Posterior vena cava (tissue), 2 donors: ENCODE measurements at regions not wholly inside any gene's neighbourhood (a gene's known extent, or its start where the extent isn't known, plus 50 kb on each side); places are given as distances from the start of the nearest gene placed in this dataset.

ENCODE experiments used
- DNase-seq: peaks from one replicate; pipeline ENCODE4 v3.0.0-alpha.2; 2020; ENCODE audit warnings: low spot score
- intact Hi-C, 2 donors: fragments of 100-400 bp; cut with DNase I; formaldehyde crosslinking; loops; one replicate each; pipeline versions ENCODE4 v1.14.1 to v1.14.2; 2022 to 2023
- donor health status: DM: yes; HTN: yes; CAD: no.
- donor health status: DM: yes; HTN: yes; CAD: no.

GRCh38 chr11:42595876-42596275 is 715.9 kb upstream of the API5 start:
- intact Hi-C loops, result no loop called here
- no peak for DNase-seq

- intact Hi-C loops, result no loop called here
- DNase-seq, result no peak
Observed at GRCh38 chr11:42596576-42597145, 715.1 kb upstream of the API5 start.

- intact Hi-C loops, result no loop called here
- DNase-seq, result no peak
Observed at GRCh38 chr11:42598341-42598740, 713.5 kb upstream of the API5 start.

GRCh38 chr11:42620796-42621195 is 691.0 kb upstream of the API5 start:
- no peak for DNase-seq
- intact Hi-C loops, result no loop called here

- DNase-seq, result no peak
- intact Hi-C loops, result no loop called here
Observed at GRCh38 chr11:42625757-42626665, 685.8 kb upstream of the API5 start.

- DNase-seq, result no peak
- intact Hi-C loops, result no loop called here
Observed at GRCh38 chr11:42631220-42631843, 680.5 kb upstream of the API5 start.

GRCh38 chr11:42646959-42647358 is 664.8 kb upstream of the API5 start:
- DNase-seq, result no peak
- intact Hi-C loops, result no loop called here

- intact Hi-C loops, result no loop called here
- DNase-seq, result no peak
Observed at GRCh38 chr11:42647993-42648392, 663.8 kb upstream of the API5 start.

- no peak for DNase-seq
- intact Hi-C loops, result no loop called here
Observed at GRCh38 chr11:42651621-42652020, 660.2 kb upstream of the API5 start.

GRCh38 chr11:42657169-42657568 is 654.6 kb upstream of the API5 start:
- no peak for DNase-seq
- intact Hi-C loops, result no loop called here

- no peak for DNase-seq
- intact Hi-C loops, result no loop called here
Observed at GRCh38 chr11:42661942-42662341, 649.9 kb upstream of the API5 start.

- intact Hi-C loops, result no loop called here
- DNase-seq, result no peak
Observed at GRCh38 chr11:42669248-42669976, 642.4 kb upstream of the API5 start.

- no peak for DNase-seq
- intact Hi-C loops, result no loop called here
Observed at GRCh38 chr11:42674436-42674835, 637.4 kb upstream of the API5 start.

- no peak for DNase-seq
- intact Hi-C loops, result no loop called here
Observed at GRCh38 chr11:42707541-42707940, 604.3 kb upstream of the API5 start.

GRCh38 chr11:42709216-42709615 is 602.6 kb upstream of the API5 start:
- intact Hi-C loops, result no loop called here
- no peak for DNase-seq

- intact Hi-C loops, result no loop called here
- no peak for DNase-seq
Observed at GRCh38 chr11:42713279-42713678, 598.5 kb upstream of the API5 start.

GRCh38 chr11:42713753-42714152 is 598.0 kb upstream of the API5 start:
- intact Hi-C loops, result no loop called here
- DNase-seq, result no peak

GRCh38 chr11:42720716-42721563 is 590.9 kb upstream of the API5 start:
- DNase-seq, result no peak
- intact Hi-C loops, result no loop called here

- intact Hi-C loops, result no loop called here
- no peak for DNase-seq
Observed at GRCh38 chr11:42727879-42728278, 583.9 kb upstream of the API5 start.
